Left lung (tissue), 4 donors: ENCODE measurements at regions not wholly inside any gene's neighbourhood (a gene's known extent, or its start where the extent isn't known, plus 50 kb on each side); places are given as distances from the start of the nearest gene placed in this dataset.

Experiments
- ATAC-seq: fragments of 200-7000 bp; cut with Tn5 transposase; one replicate; pipeline ENCODE4 v1.9.1; 2020; ENCODE audit warnings: moderate library complexity
- DNase-seq, 4 donors: peaks; one replicate each; pipeline ENCODE4 v3.0.0-alpha.2; 2013 to 2020
- H3K27ac ChIP-seq, 2 donors: fragments of 200-600 bp; sonication (generic) in 1 of 2; one replicate each; pipeline versions ENCODE4 v1.5.0 to v1.8.0; 2020 to 2021
- H3K27me3 ChIP-seq, 2 donors: fragments of 200-600 bp; sonication (generic) in 1 of 2; one replicate each; pipeline versions ENCODE4 v1.5.0 to v1.8.0; 2020 to 2021
- H3K36me3 ChIP-seq, 2 donors: fragments of 200-600 bp; sonication (generic) in 1 of 2; one replicate each; pipeline versions ENCODE4 v1.5.0 to v1.8.0; 2020 to 2021
- H3K4me1 ChIP-seq, 2 donors: fragments of 200-600 bp; one replicate each; pipeline ENCODE4 v1.8.0; 2021
- H3K4me3 ChIP-seq, 2 donors: fragments of 200-600 bp; sonication (generic) in 1 of 2; one replicate each; pipeline versions ENCODE4 v1.5.0 to v1.8.0; 2020 to 2021; ENCODE audit warnings: mild to moderate bottlenecking in 1 of 2
- H3K9me3 ChIP-seq, 2 donors: fragments of 200-600 bp; sonication (generic) in 1 of 2; one replicate each; pipeline versions ENCODE4 v1.5.0 to v1.8.0; 2020 to 2021
- CTCF ChIP-seq, 2 donors: fragments of 200-600 bp; sonication (generic) in 1 of 2; IDR thresholded peaks; one replicate each; pipeline versions ENCODE4 v1.5.0 to v1.8.0; 2021; ENCODE audit warnings: antibody characterized with exemption in 2 of 2
- intact Hi-C, 2 donors: fragments of 100-400 bp; cut with DNase I; formaldehyde crosslinking; loops; one replicate each; pipeline versions ENCODE4 v1.11.2 to v1.14.2; 2022
- donor health status: DM: no; HTN: yes; CAD: no.
- donor health status: DM: no; HTN: no; CAD: no.

GRCh38 chr21:35116777-35117176, 67.7 kb upstream of the RUNX1 start:
- intact Hi-C loops = no loop called here
- H3K36me3 ChIP-seq = no peaks in the 10 kb centered on the region
- H3K4me1 ChIP-seq = no peaks in the 10 kb centered on the region
- no peaks in the 10 kb centered on the region for H3K27me3 ChIP-seq
- H3K4me3 ChIP-seq = no peak overlapping the region
- ATAC-seq (no peak), DNase-seq (no peak)
- no peaks in the 10 kb centered on the region for H3K9me3 ChIP-seq
- TF ChIP-seq CTCF (IDR thresholded peaks at IDR 0.05) = no peak
- H3K27ac ChIP-seq = no peak overlapping the region

GRCh38 chr21:35113064-35113463, 64.0 kb upstream of the RUNX1 start:
- Histone ChIP-seq H3K27me3 (no peaks in the 10 kb centered on the region), H3K9me3 (no peaks in the 10 kb centered on the region), H3K4me3 (no peak overlapping the region), H3K27ac (no peak overlapping the region), H3K4me1 (no peaks in the 10 kb centered on the region), H3K36me3 (no peaks in the 10 kb centered on the region)
- intact Hi-C loops = no loop called here
- TF ChIP-seq CTCF (IDR thresholded peaks at IDR 0.05) = no peak
- DNase-seq = no peak
- ATAC-seq = no peak

- no peak for TF ChIP-seq CTCF (IDR thresholded peaks at IDR 0.05)
Observed at GRCh38 chr21:35111321-35111930, 62.3 kb upstream of the RUNX1 start.

GRCh38 chr21:35108887-35109286, 59.8 kb upstream of the RUNX1 start:
- intact Hi-C loops = no loop called here
- DNase-seq (no peak), ATAC-seq (no peak)
- no peak overlapping the region for H3K4me3 ChIP-seq
- no peak overlapping the region for H3K27ac ChIP-seq
- no peaks in the 10 kb centered on the region for H3K36me3 ChIP-seq
- H3K4me1 ChIP-seq = no peaks in the 10 kb centered on the region
- H3K27me3 ChIP-seq = no peaks in the 10 kb centered on the region
- no peaks in the 10 kb centered on the region for H3K9me3 ChIP-seq
- no peak for TF ChIP-seq CTCF (IDR thresholded peaks at IDR 0.05)

More at GRCh38 chr21:35111321-35111930, 62.3 kb upstream of the RUNX1 start:
- Histone ChIP-seq H3K4me3 (no peak overlapping the region), H3K9me3 (no peaks in the 10 kb centered on the region), H3K27me3 (no peaks in the 10 kb centered on the region), H3K4me1 (no peaks in the 10 kb centered on the region), H3K36me3 (no peaks in the 10 kb centered on the region), H3K27ac (no peak overlapping the region)
- intact Hi-C loops = no loop called here
- DNase-seq = no peak
- no peak for ATAC-seq

- no peak overlapping the region for H3K27ac ChIP-seq
- H3K36me3 ChIP-seq = no peaks in the 10 kb centered on the region
- intact Hi-C loops = no loop called here
- ATAC-seq (no peak), DNase-seq (no peak)
- peaks cover 0 to 2% of the 10 kb centered on the region in 2 donors for H3K4me1 ChIP-seq
- no peaks in the 10 kb centered on the region for H3K9me3 ChIP-seq
- no peaks in the 10 kb centered on the region for H3K27me3 ChIP-seq
- H3K4me3 ChIP-seq = no peak overlapping the region
- no peak for TF ChIP-seq CTCF (IDR thresholded peaks at IDR 0.05)
Observed at GRCh38 chr21:35107520-35107919, 58.4 kb upstream of the RUNX1 start.
